Stomach (tissue), 8 donors: ENCODE measurements at regions not wholly inside any gene's neighbourhood (a gene's known extent, or its start where the extent isn't known, plus 50 kb on each side); places are given as distances from the start of the nearest gene placed in this dataset.

Experiments
- DNase-seq, 2 donors: peaks; one replicate each; pipeline versions ENCODE4 v3.0.0 to v3.0.0-alpha.2; 2013 to 2019
- H3K27ac ChIP-seq, 5 donors: fragments of 200-600 bp in 4 of 5; sonication (generic) in 4 of 5; one replicate each; pipeline ENCODE4 v1.5.1; 2013 to 2019; ENCODE audit warnings: mild to moderate bottlenecking in 1 of 5, moderate library complexity in 1 of 5
- H3K27me3 ChIP-seq, 3 donors: fragments of 200-600 bp; sonication (generic); one replicate each; pipeline ENCODE4 v1.5.1; 2017 to 2019; ENCODE audit warnings: mixed run types in 1 of 3
- H3K36me3 ChIP-seq, 4 donors: fragments of 200-600 bp; sonication (generic); 1 replicate in 3 of 4; 2 replicates in 1 of 4; pipeline ENCODE4 v1.5.1; 2016 to 2019
- H3K4me1 ChIP-seq, 4 donors: fragments of 200-600 bp; sonication (generic); one replicate each; pipeline ENCODE4 v1.5.1; 2016 to 2019
- H3K4me3 ChIP-seq, 4 donors: fragments of 200-600 bp; sonication (generic) in 3 of 4; one replicate each; pipeline ENCODE4 v1.5.1; 2016 to 2019; ENCODE audit warnings: mild to moderate bottlenecking in 1 of 4
- H3K9me3 ChIP-seq, 4 donors: fragments of 200-600 bp; sonication (generic); one replicate each; pipeline ENCODE4 v1.5.1; 2016 to 2019
- CTCF ChIP-seq, 7 experiments: fragments of 450-650 bp in 4 of 7; fragments of 200-600 bp in 3 of 7; sonication (generic) in 3 of 7; IDR thresholded peaks; one replicate each; pipeline ENCODE4 v1.5.1; 2016 to 2019; ENCODE audit warnings: antibody characterized with exemption in 7 of 7, control low read depth in 2 of 7, mild to moderate bottlenecking in 1 of 7
- EP300 ChIP-seq: sonication (generic); formaldehyde crosslinking; IDR thresholded peaks from one replicate; pipeline ENCODE4 v1.6.1; 2017; ENCODE audit warnings: antibody characterized with exemption
- POLR2A ChIP-seq, 4 donors: fragments of 450-650 bp; IDR thresholded peaks; one replicate each; pipeline ENCODE4 v1.6.1; 2016; ENCODE audit warnings: antibody characterized with exemption in 4 of 4, control low read depth in 2 of 4, mild to moderate bottlenecking in 1 of 4, moderate library complexity in 1 of 4
- POLR2AphosphoS5 ChIP-seq, 3 donors: sonication (generic); formaldehyde crosslinking; IDR thresholded peaks; one replicate each; pipeline ENCODE4 v1.6.1; 2016; ENCODE audit warnings: antibody characterized with exemption in 3 of 3
- WGBS, 5 donors: extraction: QIAGEN DNeasy Blood & Tissue Kit in 3 of 5; methylation state at CpG; one replicate each; pipeline versions ENCODE4 v1.1.5 to v1.1.7; 2013 to 2018; 5-methylcytosine and 5-hydroxymethylcytosine counted together
- intact Hi-C: fragments of 100-400 bp; cut with DNase I; formaldehyde crosslinking; loops from one replicate; pipeline ENCODE4 v1.15.1; 2023; ENCODE audit warnings: low total_unique reads
- donor health status: healthy with polysubstance abuse.
- donor health status: Bipolar disorder and iron deficiency.
- donor health status: healthy.

- no peaks in the 10 kb centered on the region for H3K36me3 ChIP-seq
- H3K4me3 ChIP-seq = no peak overlapping the region
- DNase-seq = no peak
- intact Hi-C loops = no loop called here
- TF ChIP-seq POLR2A (IDR thresholded peaks at IDR 0.05) (no peak), EP300 (no peak)
- H3K4me1 ChIP-seq = peaks cover 0 to 7% (median 0%) of the 10 kb centered on the region in 4 donors
- no peak overlapping the region for H3K27ac ChIP-seq
- no peaks in the 10 kb centered on the region for H3K9me3 ChIP-seq
- H3K27me3 ChIP-seq = no peaks in the 10 kb centered on the region
Observed at GRCh38 chr1:169020684-169021083, 85.8 kb upstream of the ATP1B1 start.

GRCh38 chr1:169022648-169023047 lies 83.8 kb upstream of the ATP1B1 start:
- intact Hi-C loops = no loop called here
- Histone ChIP-seq H3K4me1 (peaks cover 0 to 3% (median 0%) of the 10 kb centered on the region in 4 donors), H3K36me3 (no peaks in the 10 kb centered on the region), H3K4me3 (no peak overlapping the region), H3K27me3 (no peaks in the 10 kb centered on the region), H3K27ac (no peak overlapping the region), H3K9me3 (no peaks in the 10 kb centered on the region)
- WGBS, 5 donors = 98 to 100% (median 100%) methylated on average over 1 of the region's 1 CpG
- DNase-seq = no peak
- TF ChIP-seq EP300 (no peak), POLR2A (IDR thresholded peaks at IDR 0.05) (no peak), POLR2AphosphoS5 (IDR thresholded peaks at IDR 0.05) (no peak), CTCF (IDR thresholded peaks at IDR 0.05) (no peak)

- TF ChIP-seq POLR2A (IDR thresholded peaks at IDR 0.05) (no peak), CTCF (IDR thresholded peaks at IDR 0.05) (no peak), EP300 (no peak), POLR2AphosphoS5 (IDR thresholded peaks at IDR 0.05) (no peak)
- Histone ChIP-seq H3K4me3 (no peak overlapping the region), H3K4me1 (no peaks in the 10 kb centered on the region), H3K9me3 (no peaks in the 10 kb centered on the region), H3K36me3 (no peaks in the 10 kb centered on the region), H3K27ac (no peak overlapping the region), H3K27me3 (no peaks in the 10 kb centered on the region)
- DNase-seq = no peak
- intact Hi-C loops = no loop called here
Observed at GRCh38 chr1:169024255-169024654, 82.2 kb upstream of the ATP1B1 start.

- Histone ChIP-seq H3K27ac (no peak overlapping the region), H3K9me3 (no peaks in the 10 kb centered on the region), H3K4me3 (no peak overlapping the region), H3K36me3 (no peaks in the 10 kb centered on the region), H3K4me1 (no peaks in the 10 kb centered on the region), H3K27me3 (no peaks in the 10 kb centered on the region)
- no peak for DNase-seq
- intact Hi-C loops = no loop called here
- TF ChIP-seq POLR2A (IDR thresholded peaks at IDR 0.05) (no peak), CTCF (IDR thresholded peaks at IDR 0.05) (no peak), POLR2AphosphoS5 (IDR thresholded peaks at IDR 0.05) (no peak), EP300 (no peak)
- 78 to 96% (median 95%) methylated on average over 1 of the region's 1 CpG for WGBS, 5 donors
Observed at GRCh38 chr1:169024800-169025271, 81.7 kb upstream of the ATP1B1 start.

GRCh38 chr1:169025412-169025811 lies 81.1 kb upstream of the ATP1B1 start:
- Histone ChIP-seq H3K9me3 (no peaks in the 10 kb centered on the region), H3K27me3 (no peaks in the 10 kb centered on the region), H3K4me1 (no peaks in the 10 kb centered on the region), H3K4me3 (no peak overlapping the region), H3K36me3 (no peaks in the 10 kb centered on the region), H3K27ac (no peak overlapping the region)
- DNase-seq = no peak
- intact Hi-C loops = no loop called here
- no peak for TF ChIP-seq EP300
- TF ChIP-seq POLR2AphosphoS5 (IDR thresholded peaks at IDR 0.05) = no peak
- TF ChIP-seq CTCF (IDR thresholded peaks at IDR 0.05) = no peak
- TF ChIP-seq POLR2A (IDR thresholded peaks at IDR 0.05) = no peak
- WGBS, 5 donors = 96 to 97% (median 97%) methylated on average over 1 of the region's 1 CpG
